NCI-H1417 treated with DMSO at 0.1 percent for 48 hours (cell line): ENCODE measurements at regions not wholly inside any gene's neighbourhood (a gene's known extent, or its start where the extent isn't known, plus 50 kb on each side); places are given as distances from the start of the nearest gene placed in this dataset.
"Not testable (repeated sequence)": the region's sequence is repeated elsewhere in the genome, so short reads cannot be mapped to it uniquely, and the experiment has no call there.

ENCODE experiments used
- DNase-seq: peaks from one replicate; lab custom pipeline; 2025; lab: John Stamatoyannopoulos, UW

DNA sequence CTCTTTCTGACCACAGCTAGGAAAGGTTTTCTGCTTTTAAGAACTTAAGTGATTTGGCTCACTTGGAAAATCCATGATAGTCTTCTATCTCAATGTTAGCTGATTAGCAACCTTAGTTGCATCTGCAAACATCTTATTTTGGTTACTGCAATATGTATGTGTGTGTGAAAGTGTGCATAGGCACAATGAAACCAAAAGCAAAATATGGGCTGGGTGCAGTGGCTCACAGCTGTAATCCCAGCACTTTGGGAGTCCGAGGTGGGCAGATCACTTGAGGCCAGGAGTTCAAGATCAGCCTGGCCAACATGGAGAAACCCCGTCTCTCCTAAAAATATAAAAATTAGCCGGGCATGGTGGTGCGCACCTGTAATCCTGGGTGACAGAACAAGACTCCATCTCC lies 246.9 kb upstream of the NCAM1 start:
- not testable (repeated sequence) for DNase-seq

DNA sequence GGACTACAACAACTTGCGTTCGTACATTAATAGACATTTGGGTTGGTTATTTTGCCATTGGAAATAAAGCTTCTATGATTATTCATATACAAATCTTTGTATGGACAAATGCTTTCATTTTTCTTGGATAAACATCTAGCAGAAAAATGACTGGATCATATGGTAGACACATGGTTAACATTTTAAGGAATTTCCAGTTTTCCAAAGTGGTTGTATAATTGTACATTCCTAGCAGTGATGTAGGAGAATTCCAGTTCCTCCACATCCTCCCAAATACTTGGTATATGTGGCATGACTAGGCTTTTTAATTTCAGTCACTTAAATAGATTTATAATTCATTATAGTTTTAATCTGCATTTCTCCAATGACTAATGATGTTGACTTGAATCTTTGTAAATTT lies 246.2 kb upstream of the NCAM1 start:
- DNase-seq, result no peak

DNA sequence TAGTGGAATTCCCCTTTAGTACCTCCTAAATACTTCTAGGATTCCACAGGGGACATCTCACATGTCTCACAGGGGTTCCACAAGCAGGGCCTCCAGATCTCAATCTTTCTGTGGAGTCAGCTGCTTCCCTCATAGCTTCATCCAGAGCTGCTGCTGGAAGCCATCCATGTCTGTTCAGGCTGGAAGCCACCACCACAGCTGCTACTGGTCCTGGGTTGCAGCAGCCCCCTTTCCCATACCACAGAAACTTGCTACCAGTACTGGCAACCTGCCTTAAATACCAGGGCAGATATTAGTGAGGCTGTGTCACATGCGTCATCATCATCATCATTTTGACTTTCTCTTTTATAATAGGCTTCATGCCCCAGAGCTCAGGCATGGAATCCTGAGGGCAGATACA lies 242.7 kb upstream of the NCAM1 start:
- no peak for DNase-seq

DNA sequence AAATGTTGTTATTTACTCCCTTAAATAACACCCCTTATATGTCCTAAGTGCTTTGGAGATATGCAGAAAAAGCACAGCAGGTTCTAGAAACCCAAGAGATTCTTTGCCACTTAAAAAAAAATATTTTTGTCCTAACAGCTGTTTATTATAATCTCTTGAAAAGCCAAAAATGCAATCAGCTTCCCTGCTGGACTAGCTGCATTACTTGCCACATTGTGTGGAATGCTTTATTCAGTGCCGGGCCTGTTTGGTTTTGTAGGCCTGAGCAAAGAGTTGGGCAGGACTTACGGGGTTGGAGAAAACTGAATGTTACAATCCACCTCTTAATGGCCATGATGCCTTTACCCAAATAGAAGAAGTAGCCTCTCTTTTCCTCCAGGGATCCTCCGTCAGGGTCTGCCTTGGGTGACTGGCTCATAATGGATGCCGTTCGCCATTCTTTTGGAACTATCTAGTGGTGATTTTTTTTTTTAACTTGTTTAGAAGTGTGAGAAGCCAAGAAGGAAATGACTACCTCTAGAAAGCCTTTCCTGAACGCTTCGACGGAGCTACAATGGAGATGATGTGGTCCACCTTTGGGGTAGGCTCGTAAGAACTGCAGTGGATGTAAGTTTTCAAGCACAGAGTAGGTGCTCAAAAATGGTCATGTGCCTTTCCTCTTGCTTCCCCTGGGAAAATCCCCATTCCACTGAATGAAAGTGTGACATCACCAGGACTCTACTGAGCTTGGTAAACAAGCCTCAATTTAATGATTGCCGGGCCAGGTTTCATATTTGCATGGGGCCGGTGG lies 241.3 kb upstream of the NCAM1 start:
- DNase-seq, result no peak

DNA sequence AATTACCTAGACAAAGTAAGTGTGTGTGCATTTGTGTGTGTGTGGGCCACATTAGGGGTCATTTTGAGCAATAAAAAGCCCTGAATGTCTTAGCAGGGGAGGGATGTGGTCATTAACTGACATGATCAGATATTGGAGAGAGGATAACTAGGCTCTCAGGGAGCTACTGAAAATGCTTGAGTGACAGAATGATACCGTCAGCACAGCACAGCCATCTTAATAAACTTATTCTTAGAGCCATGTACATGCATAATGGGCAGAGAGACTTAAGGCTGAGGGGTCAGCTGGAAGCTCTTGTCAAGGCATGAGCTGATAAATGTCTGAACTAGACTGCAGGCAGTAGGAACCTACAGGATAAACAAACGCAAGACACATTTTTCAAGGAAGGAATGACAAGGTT lies 239.1 kb upstream of the NCAM1 start:
- no peak for DNase-seq

DNA sequence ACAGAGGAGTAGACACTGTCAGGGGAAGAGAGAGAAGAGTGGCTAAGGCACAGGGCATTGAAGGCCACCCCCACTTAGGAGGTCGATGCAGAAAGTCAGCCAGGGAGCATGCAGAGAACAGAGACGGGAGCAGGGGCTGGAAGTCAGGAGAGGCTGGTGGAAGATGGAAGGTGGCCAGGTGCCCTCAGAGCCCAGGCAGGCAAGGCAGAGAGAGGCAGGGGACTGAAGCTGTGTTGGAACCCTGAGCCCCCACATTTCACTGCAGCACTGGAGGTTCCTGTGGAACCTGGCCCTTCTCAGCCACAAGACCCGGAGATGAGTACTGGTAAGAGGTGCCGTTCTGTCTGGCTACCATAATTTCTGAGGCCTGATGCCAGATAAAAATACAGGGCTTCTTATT lies 238.3 kb upstream of the NCAM1 start:
- no peak for DNase-seq

DNA sequence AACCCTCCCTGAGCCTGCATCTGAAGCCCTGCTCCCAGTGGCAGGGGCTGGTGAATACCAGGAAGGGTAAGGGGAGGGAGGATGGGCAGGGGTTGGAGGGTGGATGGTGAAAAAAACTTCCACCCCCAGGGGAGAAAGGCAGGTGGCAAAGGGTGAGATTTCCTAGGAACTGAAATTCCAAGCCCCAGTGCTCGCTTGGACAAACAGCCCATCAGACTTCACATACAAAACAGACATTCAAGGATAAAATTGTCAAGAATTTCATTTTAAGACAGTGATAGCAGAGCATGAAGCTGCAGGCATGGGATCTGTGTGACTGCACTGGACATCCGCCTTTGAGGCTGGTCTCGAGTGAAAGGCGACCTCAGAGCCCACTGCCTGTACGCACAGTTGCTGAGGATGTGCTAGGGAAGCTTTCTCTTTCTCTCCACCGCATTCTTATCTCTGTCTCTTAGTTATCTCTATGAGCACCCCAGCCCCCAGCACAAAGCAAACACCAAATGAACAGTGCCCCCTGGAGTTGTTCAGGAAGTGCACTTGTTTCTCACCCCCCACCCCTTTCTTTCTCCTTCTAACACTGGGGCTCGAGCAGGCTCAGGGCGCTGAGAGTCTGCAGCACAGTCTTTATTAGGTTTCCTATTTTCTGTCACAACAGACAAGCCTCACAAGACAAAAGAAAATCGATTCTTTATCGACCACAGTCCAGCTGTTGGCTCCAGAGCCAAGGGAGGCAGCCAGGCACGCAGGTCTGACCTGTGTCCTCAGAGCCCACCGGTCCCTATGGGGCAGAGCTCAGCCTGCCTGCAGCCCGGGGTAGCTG lies 237.3 kb upstream of the NCAM1 start:
- DNase-seq, result no peak

DNA sequence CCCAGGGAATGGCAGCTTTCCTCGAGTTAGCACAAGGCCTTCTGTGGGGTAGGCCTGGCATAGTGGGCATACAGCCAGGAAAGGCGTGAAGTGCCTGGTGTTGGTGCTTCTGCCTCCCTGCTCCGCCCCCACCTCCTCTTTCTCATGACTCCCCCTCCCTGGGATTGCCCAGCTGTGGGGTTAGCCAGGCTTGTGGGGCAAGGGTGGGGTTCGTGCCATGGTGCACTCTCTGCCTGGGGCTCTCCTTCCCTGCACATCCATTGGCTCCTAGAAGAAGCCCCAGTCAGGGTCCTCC lies 236.8 kb upstream of the NCAM1 start:
- no peak for DNase-seq

DNA sequence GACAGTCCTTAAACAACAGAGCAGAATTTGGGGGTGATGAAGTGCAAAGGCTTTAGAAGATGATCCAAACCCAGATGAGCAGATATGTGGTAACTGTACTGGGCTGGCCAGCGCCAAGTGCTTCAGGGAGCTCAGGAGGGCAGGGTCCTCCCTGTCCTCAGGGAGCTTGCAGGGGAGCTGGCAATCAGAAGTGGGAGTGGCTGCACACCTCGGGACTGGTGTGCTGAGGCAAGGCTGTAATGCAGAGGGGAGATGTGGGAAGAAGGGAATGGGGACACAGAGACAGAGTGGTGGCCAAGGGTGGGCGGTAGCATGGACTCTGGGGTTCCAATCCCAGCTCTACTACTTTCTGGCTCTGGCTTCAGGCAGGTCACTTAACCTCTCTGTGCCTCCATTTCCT lies 235.6 kb upstream of the NCAM1 start:
- DNase-seq, result no peak

DNA sequence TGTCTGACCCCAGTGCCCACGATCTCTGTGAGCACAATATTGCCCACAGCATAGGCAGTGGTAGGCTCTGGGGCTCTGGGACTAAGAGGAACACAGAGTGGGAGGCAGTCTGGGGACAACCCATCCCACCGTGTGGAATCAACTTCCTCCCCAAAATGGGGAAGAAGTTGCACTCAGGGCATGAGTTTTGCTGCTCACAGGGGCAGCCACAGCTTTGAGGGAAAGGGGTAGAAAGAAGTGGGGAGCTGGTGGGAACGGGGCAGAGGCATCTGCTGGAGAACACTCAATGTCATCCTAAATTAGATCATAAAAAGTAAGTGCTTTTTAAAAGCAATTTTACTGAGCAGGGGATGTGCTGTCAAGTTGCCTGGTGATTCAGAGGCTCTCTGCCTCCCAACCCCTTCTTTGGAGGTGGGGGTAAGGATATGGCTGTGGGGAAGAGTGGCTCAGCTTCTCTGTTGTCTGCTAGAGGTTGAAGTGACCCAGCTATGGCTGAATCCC lies 233.8 kb upstream of the NCAM1 start:
- no peak for DNase-seq

DNA sequence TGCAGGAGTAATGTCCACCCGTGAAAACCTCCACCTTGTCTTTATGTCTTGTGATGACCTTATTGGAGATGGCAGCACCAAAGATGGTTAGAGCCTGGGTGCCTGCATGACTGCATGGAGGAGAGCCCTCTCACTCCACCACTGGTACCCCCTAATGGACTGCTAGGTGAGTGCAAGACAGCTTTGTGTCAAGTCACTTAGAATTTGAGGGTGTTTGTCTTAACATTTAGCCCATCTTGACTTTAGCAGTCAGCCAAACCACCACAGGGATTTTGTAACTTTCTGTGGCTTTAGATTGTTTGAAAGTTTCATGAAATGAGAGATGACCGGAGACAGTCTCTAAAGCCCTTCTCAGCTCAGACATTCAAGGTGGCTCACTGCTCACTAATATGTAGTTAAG lies 232.9 kb upstream of the NCAM1 start:
- no peak for DNase-seq

DNA sequence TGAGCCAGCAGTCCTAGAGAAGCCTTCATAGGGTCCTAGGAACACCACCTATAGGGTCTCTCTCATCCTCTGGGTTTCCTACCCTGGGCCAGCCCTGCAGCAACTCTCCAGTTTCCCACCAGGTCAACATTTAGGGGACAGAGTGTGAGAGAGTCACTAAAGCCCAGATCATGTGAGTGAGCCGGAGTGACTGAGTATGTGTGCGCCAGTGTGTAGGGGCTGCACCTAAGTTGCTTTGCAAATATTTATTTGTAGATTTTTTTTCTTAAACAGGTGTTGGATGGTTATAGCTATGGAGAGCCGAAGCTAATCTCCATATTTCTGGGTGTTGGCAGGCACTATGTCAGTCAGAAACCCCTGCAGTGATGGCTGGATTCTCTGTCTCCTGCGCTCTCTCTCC lies 232.5 kb upstream of the NCAM1 start:
- no peak for DNase-seq

DNA sequence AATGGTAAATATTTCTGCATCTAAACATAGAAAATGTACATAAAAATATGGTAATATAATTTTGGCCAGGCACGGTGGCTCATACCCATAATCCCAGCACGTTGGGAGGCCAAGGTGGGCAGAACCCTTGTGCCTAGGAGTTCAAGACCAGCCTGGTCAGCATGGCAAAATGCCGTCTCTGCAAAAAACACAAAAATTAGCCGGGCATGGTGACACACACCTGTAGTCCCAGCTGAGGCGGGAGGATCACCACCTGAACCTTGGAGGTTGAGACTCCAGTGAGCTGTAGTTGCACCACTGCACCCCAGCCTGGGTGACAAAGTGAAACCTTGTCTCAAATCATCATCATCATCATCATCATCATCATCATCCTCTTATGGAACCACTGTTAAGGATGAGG lies 230.6 kb upstream of the NCAM1 start:
- DNase-seq, result no peak

DNA sequence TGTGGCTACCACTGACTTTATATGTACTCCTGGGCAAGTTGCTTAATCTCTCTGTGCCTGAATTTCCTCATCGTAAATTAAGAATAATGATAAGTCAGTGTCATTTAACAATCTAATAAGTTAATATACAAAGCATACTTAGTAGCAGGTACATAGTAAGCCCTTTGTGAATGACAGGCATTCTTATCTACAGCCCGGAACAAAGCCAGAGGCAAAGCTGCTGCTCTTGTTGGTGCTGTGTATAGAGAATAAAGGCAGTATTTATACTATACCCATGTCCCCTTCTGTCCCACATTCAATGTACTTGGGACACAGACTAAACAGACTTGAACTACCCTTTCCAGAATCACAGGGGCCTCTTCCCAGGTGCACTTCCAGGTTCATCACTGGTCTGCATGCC lies 229.7 kb upstream of the NCAM1 start:
- DNase-seq, result no peak

DNA sequence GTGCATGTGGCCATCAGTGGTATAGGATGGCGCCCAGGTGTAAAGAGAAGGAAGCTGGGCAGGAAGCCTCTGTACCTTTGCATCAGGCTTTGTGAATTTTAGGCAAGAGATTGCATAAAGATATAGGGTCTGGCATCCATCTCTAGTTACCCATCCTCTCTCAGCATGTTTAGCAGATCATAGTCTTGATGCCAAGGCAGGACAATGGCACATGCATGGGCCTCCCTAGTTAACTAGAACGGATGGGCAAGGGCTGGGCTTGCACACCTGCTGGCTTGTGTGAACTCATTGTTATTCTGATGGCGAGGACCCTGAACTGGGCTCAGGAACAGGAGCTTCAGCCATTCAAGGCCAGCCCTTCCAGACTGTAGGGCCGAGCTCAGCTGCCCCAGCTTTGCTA lies 229.2 kb upstream of the NCAM1 start:
- no peak for DNase-seq

DNA sequence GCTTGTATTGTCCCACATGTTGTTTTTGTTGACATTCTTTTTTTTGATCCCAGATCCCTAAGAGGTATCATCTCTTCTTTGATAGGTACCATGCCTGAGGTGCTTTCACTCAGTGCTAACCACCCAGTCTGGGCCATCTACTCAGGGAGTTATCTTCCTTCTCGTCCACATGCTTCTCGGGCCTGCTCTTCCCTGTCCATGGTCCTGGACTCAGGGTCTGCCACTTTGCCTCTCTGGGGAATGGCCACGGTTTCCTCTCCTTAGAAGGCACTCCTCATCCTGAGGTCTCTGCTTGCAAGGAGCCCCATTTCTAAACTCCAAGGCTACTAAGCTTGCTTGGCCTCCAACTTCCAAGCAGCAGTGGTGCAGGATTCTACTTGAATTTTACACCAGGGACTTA lies 227.0 kb upstream of the NCAM1 start:
- DNase-seq, result no peak

DNA sequence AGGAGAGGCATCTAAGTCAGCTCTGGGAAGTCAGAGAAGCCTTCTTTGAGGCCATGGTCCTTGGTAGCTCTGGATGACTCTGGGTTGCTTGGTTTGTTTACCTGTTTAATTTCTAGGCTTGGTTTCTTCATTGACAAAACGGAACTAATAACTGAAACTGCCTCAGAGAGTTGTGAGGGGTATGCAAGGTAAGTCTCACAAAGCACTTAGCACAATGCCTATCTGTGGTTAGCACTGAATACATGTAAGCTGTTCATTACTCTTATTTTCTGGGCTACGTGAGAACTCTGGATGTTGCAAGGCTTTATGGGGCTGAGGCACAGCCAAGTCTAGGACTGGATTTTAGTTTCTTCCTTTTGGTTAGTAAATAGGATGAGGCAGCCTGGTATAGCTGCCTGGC lies 225.8 kb upstream of the NCAM1 start:
- no peak for DNase-seq

DNA sequence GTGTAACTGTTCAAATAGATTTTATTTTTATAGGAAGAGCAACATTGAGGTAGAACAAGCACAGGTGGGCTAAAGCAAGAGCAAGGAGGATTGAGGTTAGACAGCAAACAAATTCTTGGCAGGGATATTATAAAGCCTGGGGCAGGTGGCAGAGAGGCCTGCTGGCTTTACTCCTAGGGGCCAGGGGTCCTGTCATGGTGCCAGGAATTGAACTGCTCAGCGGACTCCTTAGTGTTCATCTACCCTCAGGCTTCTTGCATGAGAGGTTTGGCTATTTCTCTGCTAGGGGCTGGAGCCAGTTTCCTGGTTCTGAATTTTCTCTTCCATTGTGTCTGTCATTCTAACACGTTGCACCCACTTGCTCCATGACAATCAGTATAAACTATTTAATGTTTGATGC lies 217.2 kb upstream of the NCAM1 start:
- DNase-seq, result no peak

DNA sequence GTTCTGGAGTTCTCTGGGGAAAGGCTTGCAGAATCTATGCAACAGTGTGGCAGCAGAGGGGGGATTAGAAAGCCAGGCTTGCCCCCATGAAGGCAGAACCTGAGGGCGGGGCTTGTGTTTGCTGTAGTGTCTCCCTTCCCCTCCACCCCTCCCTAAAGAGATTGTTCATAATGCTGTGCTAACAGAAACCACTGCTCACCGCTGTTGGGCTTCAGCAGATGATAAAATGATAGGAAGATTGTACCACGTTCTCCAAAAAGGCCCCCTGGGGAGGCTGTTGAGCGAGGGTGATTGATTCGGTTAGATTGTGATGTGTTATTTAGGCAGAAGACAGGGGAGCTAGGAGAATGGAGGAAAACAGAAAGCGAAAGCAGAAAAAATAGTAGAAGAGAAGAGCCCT lies 215.2 kb upstream of the NCAM1 start:
- no peak for DNase-seq

DNA sequence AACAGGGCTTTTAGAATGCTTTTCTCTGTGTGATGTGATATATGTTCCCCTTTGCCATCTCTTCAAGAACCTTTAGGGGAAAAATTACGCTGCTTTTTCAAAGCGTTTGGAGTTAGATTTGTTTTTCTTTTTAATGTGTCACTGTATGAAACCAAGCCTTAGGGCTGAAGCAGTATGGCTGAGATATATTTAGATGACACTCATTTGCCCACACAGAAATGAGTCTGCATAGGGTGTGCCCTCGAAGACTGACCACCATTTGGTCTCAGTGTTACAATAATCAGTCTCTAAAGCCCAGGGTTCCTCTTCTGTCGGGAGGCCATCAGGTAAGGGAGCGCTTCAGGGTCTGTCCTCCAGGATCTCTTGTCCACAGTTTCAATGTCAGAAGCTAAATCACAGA lies 213.0 kb upstream of the NCAM1 start:
- no peak for DNase-seq

DNA sequence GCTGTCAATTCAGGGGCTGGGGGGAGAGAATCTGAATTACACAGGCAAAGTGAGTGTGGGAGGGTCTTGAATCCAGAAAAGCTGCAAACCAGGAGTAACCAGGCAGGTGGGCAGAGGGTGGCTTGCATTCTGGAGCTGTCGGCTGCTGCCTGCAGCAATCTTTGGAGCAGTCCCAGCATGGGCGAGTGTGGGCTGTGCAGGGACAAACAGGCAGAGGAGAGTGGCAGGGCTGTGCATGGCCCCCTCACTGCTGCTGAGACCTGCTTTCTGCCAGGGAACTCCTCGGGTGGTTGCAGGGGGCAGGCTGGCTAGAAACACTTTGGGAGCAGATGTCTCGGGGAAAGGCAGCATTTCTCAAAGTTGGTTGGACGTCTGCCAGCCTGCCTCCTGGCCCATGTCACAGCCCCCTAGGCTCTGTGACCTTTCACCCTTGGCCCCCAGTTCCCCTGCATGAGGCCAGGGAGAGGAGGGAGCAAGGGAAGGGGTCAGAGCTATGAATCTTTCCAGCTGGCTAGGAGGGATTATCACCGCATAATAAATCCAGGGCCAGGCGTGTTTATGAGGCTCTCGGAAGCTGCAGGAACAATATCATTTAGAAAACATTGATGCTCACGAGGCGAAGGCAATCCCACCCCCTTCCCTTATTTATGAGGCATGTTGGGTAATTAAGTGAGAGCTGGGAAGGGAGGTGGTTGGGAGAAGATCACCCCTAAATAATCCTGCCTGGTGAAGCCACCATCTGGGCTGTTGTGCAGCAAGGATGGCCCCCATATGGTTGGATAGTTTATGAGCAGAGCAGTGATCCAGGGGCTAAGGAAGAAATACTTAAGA lies 212.3 kb upstream of the NCAM1 start:
- no peak for DNase-seq

DNA sequence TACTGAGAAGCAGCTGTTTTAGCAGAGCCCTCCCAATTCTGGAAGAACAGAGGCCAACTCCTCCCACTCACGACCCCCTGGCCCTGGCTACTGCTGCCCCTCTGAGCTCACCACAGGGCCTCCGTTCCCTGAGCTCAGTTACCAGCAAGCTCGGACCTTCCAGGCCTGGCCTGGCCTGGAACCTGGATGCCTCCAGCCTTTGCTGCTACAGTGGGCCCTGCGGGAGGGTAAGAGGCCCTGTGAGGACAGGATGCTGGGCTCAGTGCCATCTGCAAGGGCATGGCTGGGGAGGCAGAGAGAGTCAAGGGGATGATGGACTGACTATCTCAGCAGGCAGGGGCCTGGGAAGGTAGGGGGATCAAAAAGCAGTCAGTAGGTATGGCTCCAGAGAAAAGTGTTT lies 209.9 kb upstream of the NCAM1 start:
- DNase-seq, result no peak

DNA sequence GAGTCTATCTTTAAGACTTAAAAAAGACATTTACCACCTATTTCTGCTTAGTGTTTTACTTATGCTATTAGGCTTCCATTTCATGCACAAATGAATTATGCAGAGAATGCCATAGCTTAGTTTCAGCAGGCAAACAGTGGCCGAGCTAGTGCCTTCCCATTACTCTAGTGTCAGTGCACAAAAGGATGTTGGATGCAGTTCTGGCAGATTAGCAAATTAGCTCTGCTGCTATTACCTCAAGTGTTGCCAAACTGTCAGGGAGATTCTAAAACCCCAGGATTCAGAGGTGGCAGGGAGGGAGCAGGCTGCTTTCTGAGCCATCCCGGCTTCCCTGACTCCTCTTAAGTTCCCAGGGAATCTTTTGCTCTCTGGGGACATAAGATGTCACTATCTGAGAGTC lies 209.4 kb upstream of the NCAM1 start:
- DNase-seq, result no peak
